HG03575 (cell line): ENCODE measurements at regions not wholly inside any gene's neighbourhood (a gene's known extent, or its start where the extent isn't known, plus 50 kb on each side); places are given as distances from the start of the nearest gene placed in this dataset.

ENCODE experiments used
- ATAC-seq: cut with Tn5 transposase; IDR thresholded peaks from one replicate; pipeline ENCODE4 v1.9.1; 2021; ENCODE audit not compliant: unreplicated experiment, insufficient number of reproducible peaks, low FRiP score; ENCODE audit errors: extremely low read depth

DNA sequence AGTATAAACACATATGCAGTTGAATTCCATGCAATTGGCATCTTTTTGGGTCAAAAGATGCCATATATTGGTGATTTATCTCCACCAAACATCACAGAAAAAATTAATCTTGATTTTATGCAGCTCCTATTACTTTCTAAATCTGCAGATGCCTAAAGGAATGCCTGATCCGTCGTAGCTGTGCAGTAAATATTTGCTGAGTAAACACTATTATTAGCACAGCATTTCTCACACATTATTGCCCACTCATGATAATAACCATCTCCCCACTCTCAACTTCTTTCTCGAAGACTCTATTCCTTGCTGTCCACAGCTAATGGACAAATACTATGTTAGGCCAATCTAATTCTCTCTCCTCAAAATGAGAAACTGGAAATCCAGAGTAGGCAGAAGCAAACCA, 625.2 kb downstream of the ZIC1 start:
- no peak for ATAC-seq

DNA sequence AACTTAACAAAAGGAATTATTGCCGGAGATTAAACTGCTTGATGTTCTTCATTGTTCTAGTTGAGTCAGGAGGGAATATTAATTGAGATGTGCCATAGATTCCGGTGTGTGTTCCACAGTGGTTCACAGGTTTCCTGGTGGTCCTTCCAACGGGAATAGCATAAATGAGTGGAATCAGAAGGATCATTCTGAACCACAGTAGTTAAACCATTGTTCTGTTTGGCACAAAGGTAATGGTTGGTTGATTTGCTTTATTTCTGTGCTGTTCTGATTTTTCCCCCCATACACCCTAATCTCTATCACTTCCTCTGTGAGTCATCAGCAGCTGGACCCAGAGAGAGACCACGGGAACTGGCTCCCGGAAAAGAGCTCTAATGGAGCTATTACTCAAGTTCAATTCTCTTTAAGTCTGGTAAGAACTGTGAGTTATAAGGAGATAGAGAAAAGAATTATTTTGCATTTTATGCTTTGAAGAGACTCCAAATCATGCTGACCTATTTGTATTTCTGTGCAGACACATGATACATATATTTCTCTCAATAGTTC, 627.2 kb downstream of the ZIC1 start:
- ATAC-seq, result no peak

DNA sequence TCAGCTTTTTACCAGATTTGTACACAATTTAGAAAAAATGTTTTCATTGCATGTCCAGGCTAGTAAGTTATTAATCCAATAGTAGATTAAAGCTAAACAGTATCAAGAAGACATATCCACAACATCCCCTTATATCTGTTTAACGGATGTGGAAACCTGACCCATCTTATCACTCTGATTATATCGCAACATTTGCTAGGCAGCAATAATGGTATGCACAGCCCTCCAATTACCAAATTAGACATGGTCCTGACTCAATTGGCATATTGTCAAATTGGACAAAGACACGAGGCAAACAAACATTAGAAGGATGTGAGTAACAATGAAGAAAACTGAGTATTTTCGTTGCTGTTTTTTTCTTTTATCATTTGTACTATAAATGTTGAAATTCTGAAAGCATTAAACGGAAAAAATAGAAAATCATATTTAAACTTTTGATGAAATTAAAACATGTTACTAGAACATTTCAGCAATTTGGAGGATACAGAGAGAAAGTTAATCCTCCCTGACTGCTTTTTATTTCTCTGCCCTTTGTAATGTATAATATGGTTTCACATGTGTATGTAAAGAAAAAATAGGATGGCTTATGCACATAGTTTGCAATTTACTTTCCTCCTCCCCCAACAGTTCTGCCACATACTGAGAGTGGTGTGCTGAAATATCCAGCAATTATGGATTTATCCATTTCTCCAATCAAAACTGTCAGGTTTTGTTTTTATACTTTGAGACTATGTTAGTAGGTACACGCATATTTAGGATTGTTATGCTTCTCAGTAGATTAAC, 633.7 kb downstream of the ZIC1 start:
- ATAC-seq, result no peak

DNA sequence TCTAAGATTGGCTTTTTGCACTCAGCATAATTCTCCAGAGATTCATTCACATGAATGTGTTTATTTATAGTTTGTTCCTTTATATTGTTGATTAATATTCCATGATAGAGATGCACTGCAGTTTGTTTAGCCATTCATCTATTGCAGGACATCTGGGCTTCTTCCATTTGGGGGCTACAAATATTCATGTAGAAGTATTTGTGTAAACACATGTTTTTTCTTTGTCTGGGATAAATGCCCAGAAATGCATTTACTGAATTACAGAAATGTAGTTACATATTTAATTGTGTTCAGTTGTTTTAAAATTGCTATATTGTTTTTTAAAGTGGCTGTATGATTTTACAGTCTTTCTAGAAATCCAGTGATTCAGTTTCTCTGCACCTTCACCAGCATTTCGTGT, 635.0 kb downstream of the ZIC1 start:
- ATAC-seq, result no peak

DNA sequence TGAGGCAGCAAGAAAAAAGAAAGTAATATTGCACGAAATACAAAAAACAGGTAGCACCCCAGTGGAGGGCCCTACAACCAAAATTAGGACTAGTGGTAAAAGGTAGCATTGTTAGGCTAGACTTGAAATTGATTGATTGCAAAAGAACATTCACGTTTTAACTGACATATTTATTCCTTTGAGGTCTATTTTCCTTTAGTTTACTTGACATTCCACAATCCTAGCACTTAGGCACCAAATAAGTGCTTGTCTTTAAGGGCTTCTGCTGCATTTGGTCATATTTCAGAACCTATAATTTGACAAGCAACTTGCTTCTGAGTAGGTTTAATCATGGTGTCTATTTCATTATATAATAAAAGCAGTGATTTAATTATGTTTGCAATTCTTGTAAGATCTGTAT, 642.7 kb upstream of the AGTR1 start:
- ATAC-seq, result no peak

DNA sequence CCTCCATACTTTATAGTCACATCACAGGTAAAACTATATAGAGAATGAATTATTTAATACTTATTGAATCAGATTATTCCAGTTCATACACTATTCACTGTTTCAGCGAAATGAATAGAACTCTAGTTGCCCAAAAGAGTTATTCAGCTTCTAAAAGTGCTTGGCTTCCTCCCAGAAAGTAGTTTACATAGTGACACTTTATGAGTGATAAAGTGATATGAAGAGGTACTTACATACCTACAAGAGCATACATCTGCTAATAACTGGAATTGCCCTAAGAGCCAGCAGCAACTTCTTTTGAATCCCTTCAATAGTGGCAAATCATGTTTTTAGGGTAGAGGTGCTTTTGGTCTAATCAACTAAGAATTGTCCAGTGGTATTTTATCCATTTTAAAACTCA, 635.1 kb upstream of the AGTR1 start:
- no peak for ATAC-seq

DNA sequence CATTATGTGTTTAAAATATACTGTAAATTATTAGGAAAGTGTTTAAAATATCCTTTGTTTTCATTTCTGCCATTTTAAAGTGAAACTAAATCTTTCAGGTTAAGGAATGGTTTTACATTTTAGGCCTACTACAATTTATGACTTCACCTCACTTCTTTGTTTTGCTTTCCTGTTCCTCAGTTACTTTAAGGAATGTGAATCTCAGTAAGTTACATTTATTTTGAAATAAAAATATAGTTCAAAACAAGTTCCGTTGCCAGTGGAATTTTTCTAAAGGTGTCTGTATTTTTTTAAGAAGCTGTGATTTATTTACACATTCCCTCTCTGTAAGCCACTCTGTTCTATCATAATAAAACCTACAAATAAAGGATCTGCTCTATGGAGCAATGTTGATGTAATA, 630.9 kb upstream of the AGTR1 start:
- no peak for ATAC-seq

DNA sequence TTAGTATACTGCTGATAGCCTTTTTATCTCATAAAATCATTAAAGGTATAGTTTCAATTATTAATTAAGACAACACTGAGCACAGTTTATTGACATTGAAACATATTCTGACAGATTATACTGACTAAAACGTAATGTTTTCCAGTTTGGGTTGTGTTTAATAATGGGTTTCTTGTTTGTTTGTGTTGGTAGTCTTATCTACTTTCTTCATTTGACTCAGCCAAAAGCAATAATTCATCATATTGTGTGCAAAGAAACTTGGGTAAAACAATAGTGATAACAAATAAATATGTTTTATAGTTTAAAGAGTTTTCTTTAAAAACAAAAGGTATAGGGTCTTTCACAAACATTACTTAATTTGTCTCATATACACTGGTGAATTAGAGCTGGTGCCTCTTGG, 629.2 kb upstream of the AGTR1 start:
- no peak for ATAC-seq

DNA sequence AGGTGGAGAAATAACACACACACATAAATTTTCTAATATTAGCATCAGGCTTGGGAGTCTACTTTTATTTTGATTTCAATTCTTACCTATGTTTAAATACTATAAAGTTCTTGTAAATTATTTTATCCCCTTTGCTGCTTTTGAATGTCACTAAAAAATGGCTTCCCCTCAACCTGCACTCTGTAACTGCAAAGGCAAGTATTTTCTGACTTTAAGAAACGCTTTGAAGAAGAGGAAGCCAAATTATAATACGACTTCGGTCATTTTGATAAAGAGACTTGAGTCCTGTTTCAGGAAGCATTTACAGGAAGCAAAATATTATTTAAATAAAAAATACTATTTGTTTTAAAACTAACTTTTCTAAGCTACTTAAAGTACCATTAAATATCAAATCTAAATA, 627.7 kb upstream of the AGTR1 start:
- no peak for ATAC-seq

DNA sequence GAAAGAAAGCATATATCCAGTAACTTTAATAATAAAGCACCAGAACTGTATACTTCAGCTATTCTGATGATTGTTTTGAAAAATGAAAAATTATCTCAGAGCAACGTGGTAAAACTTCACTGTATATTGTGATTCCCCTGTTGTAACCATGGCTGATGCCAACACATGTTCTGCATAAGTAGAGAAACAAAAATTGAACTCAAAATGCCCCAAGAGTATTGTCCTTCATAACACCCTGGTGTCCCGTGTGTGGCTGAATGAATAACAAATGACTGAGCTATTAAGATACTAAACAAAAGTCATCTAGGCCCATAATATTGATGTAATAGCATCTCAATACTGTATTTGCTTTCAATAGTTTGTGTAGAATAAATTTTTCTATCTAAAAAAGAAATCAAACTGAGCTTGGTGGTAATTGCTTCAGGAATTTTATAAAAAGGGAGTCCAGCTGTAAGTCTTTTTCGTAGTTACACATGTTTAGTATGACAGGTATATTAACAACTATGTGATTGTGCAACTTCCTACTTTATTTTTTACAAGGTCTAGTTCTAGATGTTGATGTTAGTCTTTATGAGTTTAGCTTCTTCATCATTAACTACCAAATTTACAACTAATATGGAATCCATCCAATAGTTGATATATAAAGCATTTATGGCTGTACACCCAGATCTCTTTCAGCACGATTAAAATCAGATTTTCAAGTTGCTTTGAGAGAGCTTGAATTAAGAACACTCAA, 623.8 kb upstream of the AGTR1 start:
- ATAC-seq, result no peak

DNA sequence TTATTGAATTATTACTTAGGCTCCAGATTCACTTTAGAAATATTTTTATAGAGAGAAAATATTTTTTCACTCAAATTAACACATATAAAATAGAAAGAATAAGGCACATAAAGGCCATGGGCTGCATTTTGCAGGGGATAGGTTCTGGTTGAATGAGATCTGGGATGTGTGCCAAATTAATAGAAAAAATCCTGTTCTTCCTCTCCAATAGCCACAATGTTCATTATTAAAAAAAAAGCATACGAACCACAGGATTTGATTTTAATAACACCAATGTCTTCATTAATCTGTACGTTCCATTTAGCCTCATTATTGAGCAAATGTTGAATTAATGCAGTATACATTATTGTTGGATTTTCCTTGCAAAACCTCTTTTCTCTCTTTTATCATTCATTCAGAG, 622.8 kb upstream of the AGTR1 start:
- no peak for ATAC-seq

DNA sequence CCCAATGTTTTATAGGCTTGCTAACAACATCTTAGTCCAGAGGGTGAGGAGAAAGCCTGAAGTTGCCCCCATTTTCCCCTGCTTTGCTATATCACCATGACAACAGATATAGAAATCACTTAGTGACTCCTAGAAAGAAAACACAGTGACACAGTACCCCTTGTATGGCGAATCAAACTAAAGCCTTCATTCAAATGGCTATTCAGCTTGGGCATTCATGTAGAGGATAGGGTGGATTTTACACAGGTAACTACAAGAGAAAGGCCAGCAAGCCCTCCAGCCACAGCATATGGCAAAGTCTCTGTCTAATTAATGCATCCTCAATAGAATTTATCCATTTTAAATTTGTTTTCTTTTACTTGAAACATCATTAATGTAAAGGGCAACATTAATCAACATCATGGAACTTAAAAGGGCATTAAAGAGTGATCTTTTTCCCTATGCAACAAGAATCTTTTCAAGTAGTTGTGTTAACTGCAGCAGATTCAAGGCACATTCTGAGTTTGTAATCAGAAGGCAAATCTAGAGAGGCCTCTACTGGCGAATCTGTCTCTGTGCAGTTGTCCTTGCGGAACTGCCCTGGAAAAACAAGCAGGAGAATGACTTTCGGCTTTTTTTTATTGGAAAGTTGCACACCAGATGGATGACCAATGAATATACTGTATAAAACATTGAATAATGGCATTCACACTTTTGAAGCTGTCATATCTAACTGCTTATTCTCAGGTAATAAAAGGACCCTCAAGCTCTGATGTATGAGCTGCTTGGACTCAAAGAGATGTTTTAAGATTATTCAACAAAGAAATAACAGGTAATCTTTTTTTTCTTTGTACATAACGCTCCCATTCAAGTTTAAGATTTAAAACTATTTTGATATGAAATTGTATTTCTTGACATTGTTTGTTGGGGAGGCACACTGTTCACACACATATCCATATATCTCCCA, 621.7 kb upstream of the AGTR1 start:
- no peak for ATAC-seq

DNA sequence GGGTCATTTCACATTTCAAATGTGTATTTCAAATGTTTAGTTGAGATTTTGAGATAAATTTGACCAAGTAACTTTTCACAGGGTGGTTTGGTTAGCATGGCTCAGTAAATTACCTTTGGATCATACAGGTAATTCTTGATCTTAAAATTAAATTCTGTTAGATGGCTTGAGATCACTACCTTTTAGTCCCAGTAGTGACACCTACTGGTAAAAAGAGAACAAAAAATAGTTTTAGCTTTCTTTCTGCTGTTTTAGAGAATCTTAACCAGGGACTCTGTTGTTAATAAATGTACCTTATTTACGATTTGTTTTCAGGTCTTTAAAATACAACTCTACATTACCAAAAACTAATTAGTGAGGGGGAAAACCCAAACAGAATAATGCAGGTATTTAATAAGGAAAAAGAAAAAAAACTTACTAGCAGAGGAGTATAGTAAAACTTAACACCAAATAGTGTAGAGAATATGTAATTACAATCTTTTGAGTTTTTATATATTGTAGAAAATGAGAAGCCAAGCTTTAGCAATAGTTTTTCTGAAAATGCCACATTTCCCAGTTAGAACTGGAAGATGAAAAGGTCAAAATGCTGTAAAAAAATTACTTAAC, 620.3 kb upstream of the AGTR1 start:
- ATAC-seq, result no peak

DNA sequence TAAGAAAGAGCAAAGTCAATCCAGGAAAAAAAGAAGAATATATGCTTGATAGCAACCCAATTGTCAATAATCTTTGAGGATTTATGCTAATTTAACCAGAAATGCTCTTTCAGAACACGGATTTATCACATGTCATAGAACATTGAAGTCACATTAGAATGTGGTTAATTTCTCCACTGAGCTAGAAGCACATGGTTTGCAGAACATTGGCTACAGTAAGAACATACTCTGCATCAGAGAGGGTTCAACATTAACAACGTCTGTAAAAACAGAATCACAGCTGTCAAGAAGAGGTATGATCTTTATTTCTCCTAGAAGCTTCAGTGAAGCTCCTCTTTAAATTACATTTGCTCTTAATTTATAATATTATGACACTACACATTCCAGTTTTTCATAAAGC, 619.7 kb upstream of the AGTR1 start:
- ATAC-seq, result no peak

DNA sequence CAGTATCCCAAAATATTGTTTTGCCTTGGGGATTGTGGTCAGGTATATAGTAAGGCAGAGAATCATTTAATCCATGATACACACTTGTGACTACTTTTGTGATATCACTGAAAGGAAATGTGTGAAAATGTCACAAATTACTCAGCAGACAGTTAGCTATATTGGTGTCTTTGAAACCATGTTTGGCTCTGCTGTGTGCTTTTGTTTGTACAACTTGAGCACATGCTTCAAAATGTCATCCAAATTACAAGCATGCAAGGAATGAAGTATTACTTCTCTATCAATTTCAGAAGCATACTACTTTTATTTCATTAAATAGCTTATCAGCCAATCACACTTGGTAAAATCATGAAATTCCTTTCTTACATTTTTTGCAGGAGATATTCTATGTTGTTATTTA, 619.0 kb upstream of the AGTR1 start:
- ATAC-seq, result no peak

DNA sequence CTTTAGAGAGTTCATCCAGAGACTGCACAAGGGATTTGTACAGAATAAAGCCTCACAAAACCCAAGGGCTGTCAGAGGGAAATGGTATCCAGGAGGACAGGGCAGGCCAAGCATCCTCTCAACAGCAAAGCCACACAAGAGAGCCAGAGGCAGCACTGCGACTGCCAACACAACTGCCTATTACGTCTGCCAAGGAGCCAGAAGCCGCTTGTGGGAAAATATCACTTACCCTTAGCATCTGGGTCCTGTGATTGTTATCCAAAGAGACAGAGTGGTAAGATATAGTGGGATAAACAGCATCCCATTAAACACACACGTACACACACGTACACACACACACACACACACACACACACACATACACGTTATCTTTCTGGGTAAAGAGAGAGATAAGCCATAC, 618.3 kb upstream of the AGTR1 start:
- ATAC-seq, result no peak

DNA sequence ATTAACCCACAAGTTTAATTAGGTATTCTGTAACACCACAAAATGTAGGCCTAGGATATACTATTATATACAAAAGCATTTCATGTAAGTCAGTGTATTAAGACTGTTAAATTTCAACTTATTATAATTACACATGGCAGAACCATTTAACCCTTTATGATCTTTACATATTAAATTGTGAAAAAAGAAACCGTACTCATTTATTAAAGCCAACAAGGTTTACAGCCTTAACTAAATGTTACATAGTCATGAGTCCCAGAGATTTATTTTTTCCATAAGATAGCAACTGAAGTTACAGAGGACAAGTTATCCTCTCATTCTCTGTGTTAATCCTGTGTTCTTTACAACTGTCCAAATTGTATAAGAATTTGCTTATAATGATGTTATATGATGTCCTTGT, 615.8 kb upstream of the AGTR1 start:
- no peak for ATAC-seq

DNA sequence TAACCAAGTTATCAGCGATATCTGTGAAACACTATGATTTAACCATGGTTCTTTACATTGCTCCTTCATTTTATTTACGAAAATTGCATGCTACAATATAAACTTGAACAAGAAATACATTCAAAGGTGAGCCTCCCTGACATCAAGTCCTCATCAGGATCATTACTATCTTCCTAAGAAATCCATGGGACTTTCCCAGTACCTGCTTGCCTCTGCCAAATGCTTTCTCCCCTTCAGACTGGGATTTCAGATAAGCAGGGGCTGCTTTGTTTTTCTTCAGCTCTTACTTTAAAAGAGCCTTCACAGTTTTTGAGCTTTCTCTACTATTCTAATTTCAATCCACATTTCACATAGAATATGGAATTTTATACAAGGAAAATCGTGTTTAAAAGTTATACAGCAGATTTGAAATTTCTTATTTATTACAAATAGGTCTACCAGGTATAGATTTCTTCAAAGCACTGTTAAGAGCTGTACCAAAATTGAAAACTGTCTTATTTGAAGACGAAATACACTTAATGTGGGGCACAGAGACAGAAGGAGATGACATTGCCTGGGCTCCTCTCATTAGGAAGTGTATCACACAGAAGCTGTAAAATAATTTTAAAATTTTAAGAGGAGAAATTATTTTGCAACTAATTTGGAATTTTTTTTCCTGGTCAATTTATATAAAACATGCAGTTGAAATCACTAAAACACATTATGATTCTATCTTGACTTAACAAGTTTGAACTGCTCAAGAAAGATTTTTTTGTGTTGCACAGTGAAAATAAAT, 615.0 kb upstream of the AGTR1 start:
- ATAC-seq, result no peak
